IMR-90 (cell line): ENCODE measurements at regions not wholly inside any gene's neighbourhood (a gene's known extent, or its start where the extent isn't known, plus 50 kb on each side); places are given as distances from the start of the nearest gene placed in this dataset.

ENCODE experiments used
- ATAC-seq: fragments of 200-7000 bp; cut with Tn5 transposase; 2 replicates; pipeline ENCODE4 v1.9.1; 2020; ENCODE audit warnings: low read depth, mild to moderate bottlenecking, moderate library complexity
- BruUV-seq: library from RNA; stranded (reverse); fragments of 400-500 nt; replicated peaks from 2 replicates; lab custom pipeline; 2021; lab: Mats Ljungman, UMichigan
- CTCF ChIA-PET: fragments of 300-600 bp; formaldehyde crosslinking; extraction: SDS; loops from one replicate; lab custom pipeline; 2021; ENCODE audit warnings: antibody characterized with exemption; lab: Yijun Ruan, JAX
- POLR2A ChIA-PET: fragments of 300-600 bp; sonication (Branson Sonifier 250); formaldehyde crosslinking; loops from one replicate; lab custom pipeline; 2022; ENCODE audit warnings: antibody characterized with exemption; ENCODE audit not compliant: unreplicated experiment; lab: Charles Lee
- DNase-seq: peaks from one replicate; pipeline ENCODE4 v3.0.0; 2013
- H2AFZ ChIP-seq: replicated peaks from 2 replicates; pipeline ENCODE3; 2013; ENCODE audit warnings: low read length, mild to moderate bottlenecking; ENCODE audit not compliant: poor library complexity
- H2AK5ac ChIP-seq: 2 replicates; pipeline ENCODE4 v1.6.1; 2013; ENCODE audit warnings: low read depth, low read length, inconsistent platforms
- H2AK9ac ChIP-seq: replicated peaks from 2 replicates; pipeline ENCODE3; 2013; ENCODE audit warnings: mild to moderate bottlenecking, low read depth, low read length, moderate library complexity; ENCODE audit not compliant: poor library complexity
- H2BK120ac ChIP-seq: 2 replicates; pipeline ENCODE4 v1.6.1; 2013; ENCODE audit warnings: low read depth, low read length, inconsistent platforms
- H2BK15ac ChIP-seq: 3 replicates; pipeline ENCODE4 v1.6.1; 2013; ENCODE audit warnings: low read depth, low read length, inconsistent platforms
- H2BK20ac ChIP-seq: 2 replicates; pipeline ENCODE4 v1.6.1; 2013; ENCODE audit warnings: low read depth, mild to moderate bottlenecking, inconsistent platforms, low read length, moderate library complexity
- H2BK5ac ChIP-seq: 2 replicates; pipeline ENCODE4 v1.6.1; 2013; ENCODE audit warnings: mild to moderate bottlenecking, low read depth, low read length, inconsistent platforms; ENCODE audit not compliant: poor library complexity, severe bottlenecking
- H3K14ac ChIP-seq: replicated peaks from 2 replicates; pipeline ENCODE4 v1.6.1; 2013; ENCODE audit warnings: low read depth, low read length, inconsistent platforms
- H3K18ac ChIP-seq: 2 replicates; pipeline ENCODE4 v1.6.1; 2013; ENCODE audit warnings: low read depth, low read length, control low read depth
- H3K23ac ChIP-seq: 2 replicates; pipeline ENCODE4 v1.6.1; 2013; ENCODE audit warnings: low read depth, low read length, inconsistent platforms
- H3K27ac ChIP-seq: 2 replicates; pipeline ENCODE4 v1.5.1; 2013; ENCODE audit warnings: mild to moderate bottlenecking, control low read depth, low read length; ENCODE audit not compliant: insufficient read depth
- H3K27me3 ChIP-seq: 2 replicates; pipeline ENCODE4 v1.6.1; 2013; ENCODE audit warnings: low read length; ENCODE audit not compliant: control insufficient read depth, insufficient read depth
- H3K36me3 ChIP-seq: 2 replicates; pipeline ENCODE4 v1.6.1; 2013; ENCODE audit warnings: low read length, mixed read lengths; ENCODE audit not compliant: control insufficient read depth, insufficient read depth
- H3K4ac ChIP-seq: 2 replicates; pipeline ENCODE4 v1.6.1; 2013; ENCODE audit warnings: low read depth, low read length, inconsistent platforms
- H3K4me1 ChIP-seq: 2 replicates; pipeline ENCODE4 v1.6.1; 2013; ENCODE audit warnings: low read length, mixed read lengths; ENCODE audit not compliant: control insufficient read depth, insufficient read depth
- H3K4me2 ChIP-seq: 2 replicates; pipeline ENCODE4 v1.6.1; 2013; ENCODE audit warnings: low read depth, mild to moderate bottlenecking, control low read depth, low read length, moderate library complexity
- H3K4me3 ChIP-seq: 2 replicates; pipeline ENCODE4 v1.5.1; 2013; ENCODE audit warnings: low read depth, mild to moderate bottlenecking, control low read depth, low read length, moderate library complexity; ENCODE audit not compliant: insufficient read depth
- H3K56ac ChIP-seq: 2 replicates; pipeline ENCODE4 v1.6.1; 2013; ENCODE audit warnings: low read length, inconsistent platforms; ENCODE audit not compliant: insufficient read depth; ENCODE audit errors: extremely low read depth
- H3K79me1 ChIP-seq, 2 experiments: 2 replicates each; pipeline ENCODE4 v1.6.1; 2013; ENCODE audit warnings: low read length in 2 of 2, inconsistent platforms in 1 of 2, low read depth in 1 of 2
- H3K9ac ChIP-seq: 2 replicates; pipeline ENCODE4 v1.6.1; 2013; ENCODE audit warnings: low read depth, low read length, control low read depth
- H3K9me1 ChIP-seq: 2 replicates; pipeline ENCODE4 v1.6.1; 2013; ENCODE audit warnings: low read length, inconsistent platforms; ENCODE audit not compliant: insufficient read depth
- H3K9me3 ChIP-seq: 2 replicates; pipeline ENCODE4 v1.6.1; 2013; ENCODE audit warnings: low read length; ENCODE audit not compliant: control insufficient read depth, insufficient read depth
- H4K20me1 ChIP-seq: 2 replicates; pipeline ENCODE4 v1.6.1; 2013; ENCODE audit warnings: low read length, inconsistent platforms; ENCODE audit not compliant: insufficient read depth
- H4K5ac ChIP-seq: 2 replicates; pipeline ENCODE4 v1.6.1; 2013; ENCODE audit warnings: mild to moderate bottlenecking, low read depth, low read length, control low read depth
- H4K8ac ChIP-seq, 2 experiments: 2 replicates each; pipeline ENCODE4 v1.6.1; 2013; ENCODE audit warnings: low read depth in 2 of 2, low read length in 2 of 2, control low read depth in 1 of 2, inconsistent platforms in 1 of 2
- H4K91ac ChIP-seq: 2 replicates; pipeline ENCODE4 v1.6.1; 2013; ENCODE audit warnings: low read depth, low read length, inconsistent platforms; ENCODE audit not compliant: insufficient read depth
- BHLHE40 ChIP-seq: fragments of 150-350 bp; IDR thresholded peaks from 2 replicates; pipeline ENCODE4 v1.6.1; 2016; ENCODE audit warnings: mild to moderate bottlenecking, low read depth, low read length
- ELK1 ChIP-seq: fragments of 150-350 bp; IDR thresholded peaks from 2 replicates; pipeline ENCODE4 v1.6.1; 2016; ENCODE audit warnings: low read depth, mild to moderate bottlenecking, low read length, moderate library complexity, borderline replicate concordance
- MAFK ChIP-seq: IDR thresholded peaks from 2 replicates; pipeline ENCODE4 v1.6.1; 2012; ENCODE audit warnings: low read depth, low read length, improper control_type of control experiment
- NFE2L2 ChIP-seq: fragments of 150-350 bp; IDR thresholded peaks from 2 replicates; pipeline ENCODE4 v1.6.1; 2016; ENCODE audit warnings: low read depth, mild to moderate bottlenecking, low read length
- POLR2A ChIP-seq: IDR thresholded peaks from 2 replicates; pipeline ENCODE4 v1.6.1; 2012; ENCODE audit warnings: mild to moderate bottlenecking, low read depth, low read length
- WGBS, 2 experiments: methylation state at CpG; one replicate each; pipeline versions ENCODE4 v1.1.5 to v1.1.7; 2013; ENCODE audit warnings: missing lambda C conversion rate in 2 of 2; ENCODE audit not compliant: insufficient read length in 1 of 2; ENCODE audit errors: extremely low coverage in 2 of 2; 5-methylcytosine and 5-hydroxymethylcytosine counted together
- dilution Hi-C: fragments of 300-500 bp; cut with HindIII; formaldehyde crosslinking; loops from one replicate; pipeline ENCODE4 v1.14.3; 2018; ENCODE audit warnings: low sequenced_read_pairs; ENCODE audit not compliant: unreplicated experiment
- in situ Hi-C: fragments of 300-500 bp; cut with MboI; formaldehyde crosslinking; loops from 3 replicates; pipeline ENCODE4 v1.14.3; 2019; ENCODE audit warnings: low sequenced_read_pairs, inconsistent platforms, mixed read lengths
- intact Hi-C: fragments of 100-400 bp; cut with micrococcal nuclease; formaldehyde crosslinking; loops from 2 replicates; pipeline ENCODE4 v1.10.0; 2022
- TF ChIP-seq, protein P1 (sequence below): conservative IDR thresholded peaks from 2 replicates; pipeline ENCODE4 v1.5.1; 2012; ENCODE audit warnings: mild to moderate bottlenecking, low read depth, low read length, improper control_type of control experiment
- TF ChIP-seq, protein P2 (sequence below): fragments of 150-350 bp; IDR thresholded peaks from 2 replicates; pipeline ENCODE4 v1.6.1; 2017; ENCODE audit warnings: mild to moderate bottlenecking, antibody characterized with exemption, low read length, low read depth

GRCh38 chrX:102063445-102064074 lies 61.9 kb upstream of the TCEAL2 start:
- intact Hi-C loops: loop anchor here (10.0 kb wide), 1 partner anchor 1091 kb away; no protein-coding TSS in a partner anchor
- BruUV-seq: no TSS peak
- POLR2A ChIA-PET: no interaction called here

More at GRCh38 chrX:102063445-102064074, 61.9 kb upstream of the TCEAL2 start:
- no peak overlapping the region for H3K9ac ChIP-seq
- no CpG with 5 or more reads among the region's 2 CpGs for WGBS, 2 experiments
- H2BK120ac ChIP-seq: no peak overlapping the region
- H3K18ac ChIP-seq: no peak overlapping the region
- CTCF ChIA-PET: no interaction called here
- H3K14ac ChIP-seq: no peak overlapping the region
- no peak overlapping the region for H2AK5ac ChIP-seq
- ATAC-seq (no peak), DNase-seq (no peak)
- no peak overlapping the region for H4K8ac ChIP-seq
- H3K9me3 ChIP-seq: 0 out of 2 replicates have a peak, but pooled peaks cover 2% of the 10 kb centered on the region
- TF ChIP-seq ELK1 (no peak), NFE2L2 (no peak), POLR2A (no peak), MAFK (no peak), BHLHE40 (no peak)
- TF ChIP-seq, protein P1, sequence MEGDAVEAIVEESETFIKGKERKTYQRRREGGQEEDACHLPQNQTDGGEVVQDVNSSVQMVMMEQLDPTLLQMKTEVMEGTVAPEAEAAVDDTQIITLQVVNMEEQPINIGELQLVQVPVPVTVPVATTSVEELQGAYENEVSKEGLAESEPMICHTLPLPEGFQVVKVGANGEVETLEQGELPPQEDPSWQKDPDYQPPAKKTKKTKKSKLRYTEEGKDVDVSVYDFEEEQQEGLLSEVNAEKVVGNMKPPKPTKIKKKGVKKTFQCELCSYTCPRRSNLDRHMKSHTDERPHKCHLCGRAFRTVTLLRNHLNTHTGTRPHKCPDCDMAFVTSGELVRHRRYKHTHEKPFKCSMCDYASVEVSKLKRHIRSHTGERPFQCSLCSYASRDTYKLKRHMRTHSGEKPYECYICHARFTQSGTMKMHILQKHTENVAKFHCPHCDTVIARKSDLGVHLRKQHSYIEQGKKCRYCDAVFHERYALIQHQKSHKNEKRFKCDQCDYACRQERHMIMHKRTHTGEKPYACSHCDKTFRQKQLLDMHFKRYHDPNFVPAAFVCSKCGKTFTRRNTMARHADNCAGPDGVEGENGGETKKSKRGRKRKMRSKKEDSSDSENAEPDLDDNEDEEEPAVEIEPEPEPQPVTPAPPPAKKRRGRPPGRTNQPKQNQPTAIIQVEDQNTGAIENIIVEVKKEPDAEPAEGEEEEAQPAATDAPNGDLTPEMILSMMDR: no peak
- TF ChIP-seq, protein P2, sequence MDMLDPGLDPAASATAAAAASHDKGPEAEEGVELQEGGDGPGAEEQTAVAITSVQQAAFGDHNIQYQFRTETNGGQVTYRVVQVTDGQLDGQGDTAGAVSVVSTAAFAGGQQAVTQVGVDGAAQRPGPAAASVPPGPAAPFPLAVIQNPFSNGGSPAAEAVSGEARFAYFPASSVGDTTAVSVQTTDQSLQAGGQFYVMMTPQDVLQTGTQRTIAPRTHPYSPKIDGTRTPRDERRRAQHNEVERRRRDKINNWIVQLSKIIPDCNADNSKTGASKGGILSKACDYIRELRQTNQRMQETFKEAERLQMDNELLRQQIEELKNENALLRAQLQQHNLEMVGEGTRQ: no peak
- no peak overlapping the region for H2BK5ac ChIP-seq
- no peaks in the 10 kb centered on the region for H3K4me1 ChIP-seq
- H3K4me2 ChIP-seq: no peak overlapping the region
- no peak overlapping the region for H2AFZ ChIP-seq
- no peaks in the 10 kb centered on the region for H3K36me3 ChIP-seq
- in situ Hi-C loops (no loop called here), dilution Hi-C loops (no loop called here)
- H3K79me1 ChIP-seq: no peaks in the 10 kb centered on the region
- no peak overlapping the region for H2AK9ac ChIP-seq
- H2BK15ac ChIP-seq: no peak overlapping the region
- no peak overlapping the region for H3K23ac ChIP-seq
- no peak overlapping the region for H3K4me3 ChIP-seq
- no peak overlapping the region for H2BK20ac ChIP-seq
- H3K4ac ChIP-seq: no peak overlapping the region
- no peaks in the 10 kb centered on the region for H3K27me3 ChIP-seq
- H3K27ac ChIP-seq: no peak overlapping the region
- no peak overlapping the region for H4K91ac ChIP-seq
- H3K9me1 ChIP-seq: no peaks in the 10 kb centered on the region
- H4K5ac ChIP-seq: no peak overlapping the region
- no peak overlapping the region for H3K56ac ChIP-seq
- no peaks in the 10 kb centered on the region for H4K20me1 ChIP-seq
